ENCODE measurements at regions not wholly inside any gene's neighbourhood (a gene's known extent, or its start where the extent isn't known, plus 50 kb on each side); places are given as distances from the start of the nearest gene placed in this dataset.

GRCh38 chr13:62839338-62839737 is 1423.7 kb upstream of the PCDH20 start:
- H3K9me3 ChIP-seq = no peaks in the 10 kb centered on the region
- H3K36me3 ChIP-seq = no peaks in the 10 kb centered on the region
- TF ChIP-seq CTCF (IDR thresholded peaks at IDR 0.05) = no peak
- DNase-seq (ENCODE audit: low spot score) (no peak), ATAC-seq (ENCODE audit: insufficient number of reproducible peaks, low FRiP score, low read depth) (no peak)
- H3K4me1 ChIP-seq (ENCODE audit: control insufficient read depth in 1 of 2, low read depth in 2 of 2) = no peaks in the 10 kb centered on the region
- H3K27ac ChIP-seq = no peak overlapping the region
- no peaks in the 10 kb centered on the region for H3K27me3 ChIP-seq (replicated peaks; ENCODE audit: insufficient read depth)
- no peak overlapping the region for H3K4me3 ChIP-seq

- Histone ChIP-seq H3K36me3 (no peaks in the 10 kb centered on the region), H3K4me1 (ENCODE audit: control insufficient read depth in 1 of 2, low read depth in 2 of 2) (no peaks in the 10 kb centered on the region), H3K4me3 (no peak overlapping the region), H3K9me3 (no peaks in the 10 kb centered on the region), H3K27me3 (replicated peaks; ENCODE audit: insufficient read depth) (no peaks in the 10 kb centered on the region), H3K27ac (no peak overlapping the region)
- ATAC-seq (ENCODE audit: insufficient number of reproducible peaks, low FRiP score, low read depth) (no peak), DNase-seq (ENCODE audit: low spot score) (no peak)
- TF ChIP-seq CTCF (IDR thresholded peaks at IDR 0.05) = no peak
These were observed 1423.3 kb upstream of the PCDH20 start for GRCh38 chr13:62838929-62839328.

- Histone ChIP-seq H3K27ac (no peak overlapping the region), H3K27me3 (replicated peaks; ENCODE audit: insufficient read depth) (no peaks in the 10 kb centered on the region), H3K4me1 (ENCODE audit: control insufficient read depth in 1 of 2, low read depth in 2 of 2) (no peaks in the 10 kb centered on the region), H3K9me3 (no peaks in the 10 kb centered on the region), H3K4me3 (no peak overlapping the region), H3K36me3 (no peaks in the 10 kb centered on the region)
- ATAC-seq (ENCODE audit: insufficient number of reproducible peaks, low FRiP score, low read depth) (no peak), DNase-seq (ENCODE audit: low spot score) (no peak)
- no peak for TF ChIP-seq CTCF (IDR thresholded peaks at IDR 0.05)
These were observed 1422.2 kb upstream of the PCDH20 start for GRCh38 chr13:62837895-62838294.

- no peak for ATAC-seq (ENCODE audit: insufficient number of reproducible peaks, low FRiP score, low read depth)
These were observed 1413.8 kb upstream of the PCDH20 start for GRCh38 chr13:62829486-62829885.

GRCh38 chr13:62799931-62800436 is 1384.3 kb upstream of the PCDH20 start:
- Histone ChIP-seq H3K27ac (no peak overlapping the region), H3K4me3 (no peak overlapping the region), H3K27me3 (replicated peaks; ENCODE audit: insufficient read depth) (no peaks in the 10 kb centered on the region), H3K4me1 (ENCODE audit: control insufficient read depth in 1 of 2, low read depth in 2 of 2) (no peaks in the 10 kb centered on the region), H3K9me3 (no peaks in the 10 kb centered on the region), H3K36me3 (no peaks in the 10 kb centered on the region)
- no peak for TF ChIP-seq CTCF (IDR thresholded peaks at IDR 0.05)
- no peak for DNase-seq (ENCODE audit: low spot score)
- no peak for ATAC-seq (ENCODE audit: insufficient number of reproducible peaks, low FRiP score, low read depth)

More at GRCh38 chr13:62829486-62829885, 1413.8 kb upstream of the PCDH20 start:
- TF ChIP-seq CTCF (IDR thresholded peaks at IDR 0.05) = no peak
- Histone ChIP-seq H3K36me3 (no peaks in the 10 kb centered on the region), H3K4me1 (ENCODE audit: control insufficient read depth in 1 of 2, low read depth in 2 of 2) (no peaks in the 10 kb centered on the region), H3K27ac (no peak overlapping the region), H3K27me3 (replicated peaks; ENCODE audit: insufficient read depth) (no peaks in the 10 kb centered on the region), H3K9me3 (no peaks in the 10 kb centered on the region), H3K4me3 (no peak overlapping the region)
- no peak for DNase-seq (ENCODE audit: low spot score)
